Chondrocyte (in vitro differentiated cells): ENCODE measurements at regions not wholly inside any gene's neighbourhood (a gene's known extent, or its start where the extent isn't known, plus 50 kb on each side); places are given as distances from the start of the nearest gene placed in this dataset.

Experiments used
- DNase-seq: peaks from one replicate; pipeline ENCODE4 v3.0.0; 2021; ENCODE audit warnings: mixed read lengths, low spot score
- H3K27ac Mint-ChIP-seq: one replicate; pipeline ENCODE4 v1.8.0; 2021; ENCODE audit warnings: mild to moderate bottlenecking, moderate library complexity, mixed read lengths; ENCODE audit not compliant: unreplicated experiment
- H3K27me3 Mint-ChIP-seq: 2 replicates; pipeline ENCODE4 v1.8.0; 2021; ENCODE audit warnings: low read depth, mixed read lengths
- H3K36me3 Mint-ChIP-seq: 2 replicates; pipeline ENCODE4 v1.8.0; 2021; ENCODE audit warnings: low read depth, mixed read lengths
- H3K4me1 Mint-ChIP-seq: 2 replicates; pipeline ENCODE4 v1.8.0; 2021; ENCODE audit warnings: low read depth, mild to moderate bottlenecking, mixed read lengths
- H3K4me3 Mint-ChIP-seq: one replicate; pipeline ENCODE4 v1.8.0; 2021; ENCODE audit warnings: mild to moderate bottlenecking, moderate library complexity, mixed read lengths; ENCODE audit not compliant: unreplicated experiment
- H3K9me3 Mint-ChIP-seq: 2 replicates; pipeline ENCODE4 v1.8.0; 2021; ENCODE audit warnings: low read depth, mixed read lengths
- CTCF ChIP-seq: fragments of 200-600 bp; sonication (generic); IDR thresholded peaks from 2 replicates; pipeline ENCODE4 v1.5.0; 2021; ENCODE audit warnings: antibody characterized with exemption, mild to moderate bottlenecking, moderate library complexity

- H3K36me3 Mint-ChIP-seq: no peaks in the 10 kb centered on the region
- no peak overlapping the region for H3K27ac Mint-ChIP-seq
- H3K4me3 Mint-ChIP-seq: no peak overlapping the region
- DNase-seq: no peak
- no peaks in the 10 kb centered on the region for H3K27me3 Mint-ChIP-seq
- no peaks in the 10 kb centered on the region for H3K9me3 Mint-ChIP-seq
- H3K4me1 Mint-ChIP-seq: peaks cover 21% of the 10 kb centered on the region
- TF ChIP-seq CTCF: no peak
Measured at GRCh38 chr14:58769771-58770170, 132.0 kb downstream of the DACT1 start.

- no peak for DNase-seq
- Mint-ChIP-seq H3K36me3 (no peaks in the 10 kb centered on the region), H3K27me3 (no peaks in the 10 kb centered on the region), H3K9me3 (no peaks in the 10 kb centered on the region), H3K4me1 (peaks cover 17% of the 10 kb centered on the region), H3K4me3 (no peak overlapping the region), H3K27ac (no peak overlapping the region)
- no peak for TF ChIP-seq CTCF
Measured at GRCh38 chr14:58770491-58770982, 132.8 kb downstream of the DACT1 start.

- DNase-seq: no peak
- H3K4me1 Mint-ChIP-seq: peaks cover 15% of the 10 kb centered on the region
- no peak overlapping the region for H3K4me3 Mint-ChIP-seq
- no peaks in the 10 kb centered on the region for H3K9me3 Mint-ChIP-seq
- no peak overlapping the region for H3K27ac Mint-ChIP-seq
- no peaks in the 10 kb centered on the region for H3K36me3 Mint-ChIP-seq
- no peaks in the 10 kb centered on the region for H3K27me3 Mint-ChIP-seq
- no peak for TF ChIP-seq CTCF
Measured at GRCh38 chr14:58771016-58771415, 133.3 kb downstream of the DACT1 start.

DNA sequence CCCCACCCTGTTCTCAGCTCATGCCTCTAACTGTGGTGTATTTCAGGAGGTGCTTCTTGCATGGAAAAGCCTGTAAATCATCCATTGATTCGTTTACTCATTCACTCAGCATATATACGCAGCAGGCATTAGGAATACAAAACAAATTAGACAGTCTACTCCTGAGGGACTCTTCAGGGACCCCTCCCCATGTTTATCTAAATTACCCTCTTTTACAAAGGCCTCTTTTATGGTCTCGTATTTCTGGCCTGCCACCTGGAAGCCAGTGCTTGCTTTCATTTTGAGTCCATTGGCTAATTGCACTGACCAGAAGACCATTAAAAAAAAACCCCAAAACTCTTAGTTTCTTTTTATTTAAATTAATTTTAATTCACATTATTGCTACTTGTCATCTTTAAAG is 134.4 kb downstream of the DACT1 start:
- no peak overlapping the region for H3K4me3 Mint-ChIP-seq
- TF ChIP-seq CTCF: no peak

GRCh38 chr14:58772794-58773620 is 135.2 kb downstream of the DACT1 start:
- Mint-ChIP-seq H3K9me3 (no peaks in the 10 kb centered on the region), H3K27me3 (no peaks in the 10 kb centered on the region), H3K36me3 (no peaks in the 10 kb centered on the region), H3K4me3 (no peak overlapping the region), H3K27ac (no peak overlapping the region), H3K4me1 (peaks cover 25% of the 10 kb centered on the region)
- TF ChIP-seq CTCF: no peak
- DNase-seq: no peak

More for the DNA sequence above, 134.4 kb downstream of the DACT1 start:
- peaks cover 16% of the 10 kb centered on the region for H3K4me1 Mint-ChIP-seq
- no peaks in the 10 kb centered on the region for H3K27me3 Mint-ChIP-seq
- no peak for DNase-seq
- H3K9me3 Mint-ChIP-seq: no peaks in the 10 kb centered on the region
- no peaks in the 10 kb centered on the region for H3K36me3 Mint-ChIP-seq
- H3K27ac Mint-ChIP-seq: no peak overlapping the region
